Colonic mucosa (tissue), 4 donors: ENCODE measurements at regions not wholly inside any gene's neighbourhood (a gene's known extent, or its start where the extent isn't known, plus 50 kb on each side); places are given as distances from the start of the nearest gene placed in this dataset.

Source experiments
- DNase-seq: peaks from one replicate; pipeline ENCODE4 v3.0.0-alpha.2; 2020
- H3K27ac ChIP-seq: fragments of 200-600 bp; one replicate; pipeline ENCODE4 v1.8.0; 2021
- H3K27me3 ChIP-seq: fragments of 200-600 bp; one replicate; pipeline ENCODE4 v1.8.0; 2021
- H3K36me3 ChIP-seq: fragments of 200-600 bp; one replicate; pipeline ENCODE4 v1.8.0; 2021
- H3K4me1 ChIP-seq: fragments of 200-600 bp; one replicate; pipeline ENCODE4 v1.8.0; 2021; ENCODE audit warnings: mild to moderate bottlenecking
- H3K4me3 ChIP-seq: fragments of 200-600 bp; one replicate; pipeline ENCODE4 v1.8.0; 2021
- H3K9ac ChIP-seq, 2 donors: one replicate each; pipeline ENCODE4 v1.7.0; 2013; ENCODE audit warnings: control low read depth in 2 of 2, low read depth in 2 of 2, low read length in 2 of 2
- H3K9me3 ChIP-seq: fragments of 200-600 bp; one replicate; pipeline ENCODE4 v1.8.0; 2021
- intact Hi-C: fragments of 100-400 bp; cut with DNase I; formaldehyde crosslinking; loops from one replicate; pipeline ENCODE4 v1.14.1; 2022
- TF ChIP-seq, protein P1 (sequence below): fragments of 200-600 bp; IDR thresholded peaks from one replicate; pipeline ENCODE4 v1.8.0; 2022; ENCODE audit warnings: antibody characterized with exemption, mild to moderate bottlenecking
- donor health status: healthy.
- donor health status: DM: no; HTN: no; CAD: no.
- donor health status: DM: no; HTN: no; CAD: no.

- Histone ChIP-seq H3K9ac (no peak overlapping the region), H3K4me3 (no peak overlapping the region), H3K36me3 (no peaks in the 10 kb centered on the region), H3K4me1 (no peaks in the 10 kb centered on the region), H3K27ac (no peak overlapping the region), H3K27me3 (no peaks in the 10 kb centered on the region), H3K9me3 (no peaks in the 10 kb centered on the region)
- intact Hi-C loops = no loop called here
- TF ChIP-seq, protein P1, sequence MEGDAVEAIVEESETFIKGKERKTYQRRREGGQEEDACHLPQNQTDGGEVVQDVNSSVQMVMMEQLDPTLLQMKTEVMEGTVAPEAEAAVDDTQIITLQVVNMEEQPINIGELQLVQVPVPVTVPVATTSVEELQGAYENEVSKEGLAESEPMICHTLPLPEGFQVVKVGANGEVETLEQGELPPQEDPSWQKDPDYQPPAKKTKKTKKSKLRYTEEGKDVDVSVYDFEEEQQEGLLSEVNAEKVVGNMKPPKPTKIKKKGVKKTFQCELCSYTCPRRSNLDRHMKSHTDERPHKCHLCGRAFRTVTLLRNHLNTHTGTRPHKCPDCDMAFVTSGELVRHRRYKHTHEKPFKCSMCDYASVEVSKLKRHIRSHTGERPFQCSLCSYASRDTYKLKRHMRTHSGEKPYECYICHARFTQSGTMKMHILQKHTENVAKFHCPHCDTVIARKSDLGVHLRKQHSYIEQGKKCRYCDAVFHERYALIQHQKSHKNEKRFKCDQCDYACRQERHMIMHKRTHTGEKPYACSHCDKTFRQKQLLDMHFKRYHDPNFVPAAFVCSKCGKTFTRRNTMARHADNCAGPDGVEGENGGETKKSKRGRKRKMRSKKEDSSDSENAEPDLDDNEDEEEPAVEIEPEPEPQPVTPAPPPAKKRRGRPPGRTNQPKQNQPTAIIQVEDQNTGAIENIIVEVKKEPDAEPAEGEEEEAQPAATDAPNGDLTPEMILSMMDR = no peak
- no peak for DNase-seq
Measured at GRCh38 chrX:94041881-94042280, 367.9 kb downstream of the FAM133A start.

- no peak for DNase-seq
- no peaks in the 10 kb centered on the region for H3K36me3 ChIP-seq
- H3K27ac ChIP-seq = no peak overlapping the region
- intact Hi-C loops = no loop called here
- no peak overlapping the region for H3K4me3 ChIP-seq
- H3K4me1 ChIP-seq = no peaks in the 10 kb centered on the region
- H3K9me3 ChIP-seq = no peaks in the 10 kb centered on the region
- H3K9ac ChIP-seq = no peak overlapping the region
- TF ChIP-seq, protein P1 = no peak
- H3K27me3 ChIP-seq = no peaks in the 10 kb centered on the region
Measured at GRCh38 chrX:94045724-94046123, 371.7 kb downstream of the FAM133A start.

GRCh38 chrX:94051926-94052325 lies 377.9 kb downstream of the FAM133A start:
- Histone ChIP-seq H3K27me3 (no peaks in the 10 kb centered on the region), H3K36me3 (no peaks in the 10 kb centered on the region), H3K27ac (no peak overlapping the region), H3K4me3 (no peak overlapping the region), H3K4me1 (no peaks in the 10 kb centered on the region), H3K9ac (no peak overlapping the region), H3K9me3 (no peaks in the 10 kb centered on the region)
- intact Hi-C loops = no loop called here
- TF ChIP-seq, protein P1 = no peak
- no peak for DNase-seq

DNA sequence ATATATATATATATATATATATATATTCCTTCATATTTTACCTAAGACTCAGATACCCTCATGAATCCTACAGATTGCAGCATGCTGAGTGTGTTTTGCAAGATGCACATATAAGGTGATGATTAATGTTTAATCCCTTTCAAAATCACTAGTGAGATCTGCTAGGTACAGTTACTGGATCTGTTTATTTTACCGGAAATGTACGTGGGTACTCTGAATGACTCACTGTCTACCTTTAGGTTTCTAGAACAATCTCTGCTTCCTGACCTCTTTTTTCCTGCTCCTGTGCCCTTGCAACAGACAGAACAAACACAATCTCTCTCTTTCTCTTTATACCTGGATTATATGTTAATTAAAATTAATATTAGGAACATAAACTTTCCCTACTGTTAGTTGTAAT lies 379.6 kb downstream of the FAM133A start:
- Histone ChIP-seq H3K9ac (no peak overlapping the region), H3K27ac (no peak overlapping the region), H3K4me3 (no peak overlapping the region), H3K9me3 (no peaks in the 10 kb centered on the region), H3K36me3 (no peaks in the 10 kb centered on the region), H3K27me3 (no peaks in the 10 kb centered on the region), H3K4me1 (no peaks in the 10 kb centered on the region)
- DNase-seq = no peak
- intact Hi-C loops = no loop called here
- TF ChIP-seq, protein P1 = no peak

DNA sequence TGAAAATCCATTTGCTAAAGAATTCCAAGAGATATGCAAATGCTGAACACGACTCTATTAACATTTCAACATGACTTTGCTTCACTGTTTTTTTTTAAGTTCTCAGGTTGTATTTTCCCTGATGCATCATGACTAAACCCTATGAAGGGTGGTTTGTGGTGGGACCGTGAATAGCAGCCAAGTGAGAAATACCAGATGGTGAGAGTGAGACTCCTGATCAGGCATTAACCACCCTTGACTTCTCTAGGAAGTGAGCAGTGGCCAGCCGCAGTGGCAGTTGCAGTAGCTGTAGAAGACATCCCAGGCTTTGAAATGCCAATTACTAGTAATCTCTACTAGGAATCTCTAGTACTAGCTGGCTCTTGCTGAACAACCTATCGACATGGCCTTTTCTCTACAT lies 383.4 kb downstream of the FAM133A start:
- TF ChIP-seq, protein P1 = no peak
- Histone ChIP-seq H3K9me3 (no peaks in the 10 kb centered on the region), H3K36me3 (no peaks in the 10 kb centered on the region), H3K4me1 (no peaks in the 10 kb centered on the region), H3K4me3 (no peak overlapping the region), H3K27me3 (no peaks in the 10 kb centered on the region), H3K27ac (no peak overlapping the region), H3K9ac (no peak overlapping the region)
- intact Hi-C loops = loop anchor here (5.0 kb wide), 1 partner anchor 180 kb away; no protein-coding TSS in a partner anchor
- DNase-seq = no peak
